Liver (tissue), 8 donors: ENCODE measurements at regions not wholly inside any gene's neighbourhood (a gene's known extent, or its start where the extent isn't known, plus 50 kb on each side); places are given as distances from the start of the nearest gene placed in this dataset.

ENCODE experiments used
- DNase-seq: peaks from one replicate; pipeline ENCODE4 v3.0.0-alpha.2; 2017; ENCODE audit warnings: low spot score
- H3K27ac ChIP-seq, 2 donors: one replicate each; pipeline ENCODE4 v1.7.0; 2013; ENCODE audit warnings: inconsistent platforms in 2 of 2, low read length in 2 of 2, control low read depth in 1 of 2, low read depth in 1 of 2, mild to moderate bottlenecking in 1 of 2
- H3K27me3 ChIP-seq, 4 donors: one replicate each; pipeline versions ENCODE4 v1.6.1 to v1.7.0; 2013; ENCODE audit warnings: low read length in 3 of 4, inconsistent platforms in 1 of 4, mild to moderate bottlenecking in 1 of 4, moderate library complexity in 1 of 4; ENCODE audit not compliant: control insufficient read depth in 4 of 4, insufficient read depth in 4 of 4
- H3K36me3 ChIP-seq, 4 donors: one replicate each; pipeline versions ENCODE4 v1.6.1 to v1.7.0; 2013; ENCODE audit warnings: low read length in 3 of 4, mild to moderate bottlenecking in 3 of 4, low read depth in 1 of 4, moderate library complexity in 1 of 4; ENCODE audit not compliant: control insufficient read depth in 4 of 4, insufficient read depth in 3 of 4
- H3K4me1 ChIP-seq, 4 donors: one replicate each; pipeline versions ENCODE4 v1.6.1 to v1.7.0; 2013; ENCODE audit warnings: low read length in 3 of 4, mild to moderate bottlenecking in 3 of 4, moderate library complexity in 1 of 4; ENCODE audit not compliant: control insufficient read depth in 4 of 4, insufficient read depth in 4 of 4
- H3K4me3 ChIP-seq, 3 donors: one replicate each; pipeline versions ENCODE4 v1.6.1 to v1.7.0; 2013; ENCODE audit warnings: low read length in 3 of 3, control low read depth in 1 of 3, low read depth in 1 of 3, mild to moderate bottlenecking in 1 of 3
- H3K9ac ChIP-seq, 2 donors: one replicate each; pipeline ENCODE4 v1.7.0; 2013; ENCODE audit warnings: low read length in 2 of 2, mild to moderate bottlenecking in 2 of 2, moderate library complexity in 2 of 2, control low read depth in 1 of 2, low read depth in 1 of 2
- H3K9me3 ChIP-seq, 4 donors: one replicate each; pipeline versions ENCODE4 v1.6.1 to v1.7.0; 2013; ENCODE audit warnings: low read length in 3 of 4; ENCODE audit not compliant: control insufficient read depth in 4 of 4
- EGR1 ChIP-seq, 2 donors: IDR thresholded peaks; 2 replicates each; pipeline ENCODE4 v1.6.1; 2016 to 2018; ENCODE audit warnings: antibody characterized with exemption in 2 of 2, low read depth in 2 of 2
- FOXA1 ChIP-seq: IDR thresholded peaks from 2 replicates; pipeline ENCODE4 v1.6.1; 2016; ENCODE audit warnings: antibody characterized with exemption
- FOXA2 ChIP-seq: IDR thresholded peaks from 2 replicates; pipeline ENCODE4 v1.6.1; 2016; ENCODE audit warnings: antibody characterized with exemption
- GABPA ChIP-seq, 2 donors: IDR thresholded peaks in 1 of 2; conservative IDR thresholded peaks in 1 of 2; 2 replicates each; pipeline ENCODE4 v1.6.1; 2016; ENCODE audit warnings: antibody characterized with exemption in 2 of 2, mild to moderate bottlenecking in 1 of 2, moderate library complexity in 1 of 2
- HNF4A ChIP-seq, 2 donors: conservative IDR thresholded peaks; 2 replicates each; pipeline ENCODE4 v1.6.1; 2016; ENCODE audit warnings: antibody characterized with exemption in 2 of 2, mild to moderate bottlenecking in 2 of 2
- HNF4G ChIP-seq: IDR thresholded peaks from 2 replicates; pipeline ENCODE4 v1.6.1; 2016; ENCODE audit warnings: antibody characterized with exemption
- NR2F2 ChIP-seq: IDR thresholded peaks from 2 replicates; pipeline ENCODE4 v1.6.1; 2016; ENCODE audit warnings: antibody characterized with exemption
- RAD21 ChIP-seq, 2 donors: IDR thresholded peaks; 2 replicates each; pipeline ENCODE4 v1.6.1; 2016; ENCODE audit warnings: antibody characterized with exemption in 2 of 2, mild to moderate bottlenecking in 2 of 2
- RXRA ChIP-seq, 2 donors: IDR thresholded peaks; 2 replicates each; pipeline ENCODE4 v1.6.1; 2017 to 2018; ENCODE audit warnings: antibody characterized with exemption in 2 of 2, mild to moderate bottlenecking in 1 of 2
- TAF1 ChIP-seq: conservative IDR thresholded peaks from 2 replicates; pipeline ENCODE4 v1.6.1; 2016; ENCODE audit warnings: antibody characterized with exemption, mild to moderate bottlenecking
- YY1 ChIP-seq: IDR thresholded peaks from 2 replicates; pipeline ENCODE4 v1.6.1; 2016; ENCODE audit warnings: antibody characterized with exemption, mild to moderate bottlenecking
- WGBS: extraction: QIAGEN DNeasy Blood & Tissue Kit; methylation state at CpG from one replicate; pipeline ENCODE4 v1.1.7; 2013; 5-methylcytosine and 5-hydroxymethylcytosine counted together
- TF ChIP-seq, protein P1 (sequence below): IDR thresholded peaks from 2 replicates; pipeline ENCODE4 v1.6.1; 2016; ENCODE audit warnings: antibody characterized with exemption
- TF ChIP-seq, protein P2 (sequence below): IDR thresholded peaks from 2 replicates; pipeline ENCODE4 v1.6.1; 2016; ENCODE audit warnings: antibody characterized with exemption
- TF ChIP-seq, protein P3 (sequence below): IDR thresholded peaks from 2 replicates; pipeline ENCODE4 v1.6.1; 2016; ENCODE audit warnings: antibody characterized with exemption, mild to moderate bottlenecking
- TF ChIP-seq, protein P4 (sequence below): IDR thresholded peaks from 2 replicates; pipeline ENCODE4 v1.6.1; 2016; ENCODE audit warnings: antibody characterized with exemption
- TF ChIP-seq, protein P5 (sequence below): fragments of 150-350 bp; IDR thresholded peaks from 2 replicates; pipeline ENCODE4 v1.5.1; 2017; ENCODE audit warnings: improper control_type of control experiment, low read depth, low read length; ENCODE audit not compliant: missing input control
- donor health status: healthy.
- donor health status: healthy.
- donor health status: healthy.
- donor health status: healthy.
- donor health status: healthy.

DNA sequence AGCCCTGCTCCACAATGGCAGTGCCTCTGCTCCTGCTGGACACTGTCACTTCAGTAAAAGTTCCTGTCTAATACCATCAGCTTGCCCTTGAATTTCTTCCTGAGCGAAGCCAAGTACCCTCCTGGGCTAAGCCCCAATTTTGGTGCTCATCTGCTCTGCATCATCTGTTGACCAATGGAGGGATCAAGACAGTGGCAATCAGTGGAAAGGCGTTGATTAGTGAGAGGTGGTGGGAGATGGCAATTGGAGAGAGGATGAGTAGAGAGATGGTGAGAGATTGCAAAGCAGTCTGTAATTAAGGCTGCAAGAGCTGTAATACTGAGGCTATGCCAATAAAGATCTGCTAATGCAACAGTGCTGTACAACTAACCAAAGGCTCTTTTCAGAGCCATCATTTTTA is 299.4 kb upstream of the CDH2 start:
- Histone ChIP-seq H3K27me3 (no peaks in the 10 kb centered on the region), H3K4me3 (no peak overlapping the region), H3K27ac (no peak overlapping the region), H3K9ac (no peak overlapping the region), H3K9me3 (peaks cover 0 to 3% (median 2%) of the 10 kb centered on the region in 4 donors), H3K4me1 (no peaks in the 10 kb centered on the region), H3K36me3 (no peaks in the 10 kb centered on the region)
- TF ChIP-seq, protein P1, sequence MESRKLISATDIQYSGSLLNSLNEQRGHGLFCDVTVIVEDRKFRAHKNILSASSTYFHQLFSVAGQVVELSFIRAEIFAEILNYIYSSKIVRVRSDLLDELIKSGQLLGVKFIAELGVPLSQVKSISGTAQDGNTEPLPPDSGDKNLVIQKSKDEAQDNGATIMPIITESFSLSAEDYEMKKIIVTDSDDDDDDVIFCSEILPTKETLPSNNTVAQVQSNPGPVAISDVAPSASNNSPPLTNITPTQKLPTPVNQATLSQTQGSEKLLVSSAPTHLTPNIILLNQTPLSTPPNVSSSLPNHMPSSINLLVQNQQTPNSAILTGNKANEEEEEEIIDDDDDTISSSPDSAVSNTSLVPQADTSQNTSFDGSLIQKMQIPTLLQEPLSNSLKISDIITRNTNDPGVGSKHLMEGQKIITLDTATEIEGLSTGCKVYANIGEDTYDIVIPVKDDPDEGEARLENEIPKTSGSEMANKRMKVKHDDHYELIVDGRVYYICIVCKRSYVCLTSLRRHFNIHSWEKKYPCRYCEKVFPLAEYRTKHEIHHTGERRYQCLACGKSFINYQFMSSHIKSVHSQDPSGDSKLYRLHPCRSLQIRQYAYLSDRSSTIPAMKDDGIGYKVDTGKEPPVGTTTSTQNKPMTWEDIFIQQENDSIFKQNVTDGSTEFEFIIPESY: no peak
- TF ChIP-seq FOXA1 (no peak), RXRA (IDR thresholded peaks at IDR 0.05) (no peak), NR2F2 (no peak)
- TF ChIP-seq, protein P2, sequence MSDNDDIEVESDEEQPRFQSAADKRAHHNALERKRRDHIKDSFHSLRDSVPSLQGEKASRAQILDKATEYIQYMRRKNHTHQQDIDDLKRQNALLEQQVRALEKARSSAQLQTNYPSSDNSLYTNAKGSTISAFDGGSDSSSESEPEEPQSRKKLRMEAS: no peak
- TF ChIP-seq, protein P3, sequence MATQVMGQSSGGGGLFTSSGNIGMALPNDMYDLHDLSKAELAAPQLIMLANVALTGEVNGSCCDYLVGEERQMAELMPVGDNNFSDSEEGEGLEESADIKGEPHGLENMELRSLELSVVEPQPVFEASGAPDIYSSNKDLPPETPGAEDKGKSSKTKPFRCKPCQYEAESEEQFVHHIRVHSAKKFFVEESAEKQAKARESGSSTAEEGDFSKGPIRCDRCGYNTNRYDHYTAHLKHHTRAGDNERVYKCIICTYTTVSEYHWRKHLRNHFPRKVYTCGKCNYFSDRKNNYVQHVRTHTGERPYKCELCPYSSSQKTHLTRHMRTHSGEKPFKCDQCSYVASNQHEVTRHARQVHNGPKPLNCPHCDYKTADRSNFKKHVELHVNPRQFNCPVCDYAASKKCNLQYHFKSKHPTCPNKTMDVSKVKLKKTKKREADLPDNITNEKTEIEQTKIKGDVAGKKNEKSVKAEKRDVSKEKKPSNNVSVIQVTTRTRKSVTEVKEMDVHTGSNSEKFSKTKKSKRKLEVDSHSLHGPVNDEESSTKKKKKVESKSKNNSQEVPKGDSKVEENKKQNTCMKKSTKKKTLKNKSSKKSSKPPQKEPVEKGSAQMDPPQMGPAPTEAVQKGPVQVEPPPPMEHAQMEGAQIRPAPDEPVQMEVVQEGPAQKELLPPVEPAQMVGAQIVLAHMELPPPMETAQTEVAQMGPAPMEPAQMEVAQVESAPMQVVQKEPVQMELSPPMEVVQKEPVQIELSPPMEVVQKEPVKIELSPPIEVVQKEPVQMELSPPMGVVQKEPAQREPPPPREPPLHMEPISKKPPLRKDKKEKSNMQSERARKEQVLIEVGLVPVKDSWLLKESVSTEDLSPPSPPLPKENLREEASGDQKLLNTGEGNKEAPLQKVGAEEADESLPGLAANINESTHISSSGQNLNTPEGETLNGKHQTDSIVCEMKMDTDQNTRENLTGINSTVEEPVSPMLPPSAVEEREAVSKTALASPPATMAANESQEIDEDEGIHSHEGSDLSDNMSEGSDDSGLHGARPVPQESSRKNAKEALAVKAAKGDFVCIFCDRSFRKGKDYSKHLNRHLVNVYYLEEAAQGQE: no peak
- WGBS: 83% methylated on average over 2 of the region's 2 CpGs
- DNase-seq: no peak

DNA sequence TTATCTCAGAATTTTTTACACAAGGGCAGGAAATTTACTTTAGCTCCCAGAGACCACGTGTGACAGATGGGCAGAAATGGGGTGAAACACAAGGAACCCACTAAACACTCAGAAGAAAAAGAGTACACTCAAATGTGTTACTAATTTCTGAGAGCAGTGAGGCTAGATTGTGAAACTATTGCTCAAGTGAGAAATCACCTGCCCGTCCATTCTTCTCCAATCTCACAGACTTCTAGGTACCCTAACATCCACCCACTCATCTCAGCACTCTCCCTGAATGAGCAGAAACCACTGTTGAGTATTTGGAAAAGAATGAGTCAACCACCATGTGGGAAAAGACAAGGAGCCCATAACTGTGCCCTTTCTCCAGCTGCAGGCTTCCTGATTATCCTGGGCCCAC is 293.0 kb upstream of the CDH2 start:
- H3K36me3 ChIP-seq: no peaks in the 10 kb centered on the region
- no peak overlapping the region for H3K9ac ChIP-seq
- H3K27me3 ChIP-seq: no peaks in the 10 kb centered on the region
- H3K27ac ChIP-seq: no peak overlapping the region
- H3K4me3 ChIP-seq: no peak overlapping the region
- H3K9me3 ChIP-seq: peaks cover 0 to 3% (median 0%) of the 10 kb centered on the region in 4 donors
- H3K4me1 ChIP-seq: no peaks in the 10 kb centered on the region
- DNase-seq: no peak
- 59% methylated on average over 2 of the region's 2 CpGs for WGBS
- no peak for TF ChIP-seq YY1
- TF ChIP-seq GABPA (IDR thresholded peaks at IDR 0.05 in 1 of 2, conservative IDR thresholded peaks at IDR 0.05 in 1 of 2): no peak

DNA sequence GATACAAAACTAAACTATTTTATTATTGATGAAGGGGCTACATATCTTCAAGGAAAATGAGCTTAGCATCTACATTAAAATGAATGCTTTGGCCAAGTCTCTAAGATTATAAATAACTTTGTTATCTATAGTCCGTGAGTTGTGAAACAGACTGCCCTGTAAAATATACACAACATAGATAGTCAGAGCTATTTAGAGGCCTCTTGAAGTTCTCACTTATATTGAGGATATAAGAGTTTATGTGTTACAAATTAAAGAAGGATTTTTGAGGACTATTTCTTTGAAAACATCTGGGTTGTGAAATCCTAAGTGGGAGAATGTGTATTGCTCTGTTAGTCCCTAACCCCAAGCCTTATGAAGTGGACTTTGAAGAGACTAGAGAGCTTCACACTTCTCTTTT is 292.0 kb upstream of the CDH2 start:
- H3K4me1 ChIP-seq: no peaks in the 10 kb centered on the region
- no peaks in the 10 kb centered on the region for H3K27me3 ChIP-seq
- no peaks in the 10 kb centered on the region for H3K9me3 ChIP-seq
- WGBS: 40% methylated on average over 1 of the region's 1 CpG
- no peak overlapping the region for H3K27ac ChIP-seq
- no peak overlapping the region for H3K4me3 ChIP-seq
- H3K9ac ChIP-seq: no peak overlapping the region
- TF ChIP-seq, protein P4, sequence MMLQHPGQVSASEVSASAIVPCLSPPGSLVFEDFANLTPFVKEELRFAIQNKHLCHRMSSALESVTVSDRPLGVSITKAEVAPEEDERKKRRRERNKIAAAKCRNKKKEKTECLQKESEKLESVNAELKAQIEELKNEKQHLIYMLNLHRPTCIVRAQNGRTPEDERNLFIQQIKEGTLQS: no peak
- TF ChIP-seq, protein P5, sequence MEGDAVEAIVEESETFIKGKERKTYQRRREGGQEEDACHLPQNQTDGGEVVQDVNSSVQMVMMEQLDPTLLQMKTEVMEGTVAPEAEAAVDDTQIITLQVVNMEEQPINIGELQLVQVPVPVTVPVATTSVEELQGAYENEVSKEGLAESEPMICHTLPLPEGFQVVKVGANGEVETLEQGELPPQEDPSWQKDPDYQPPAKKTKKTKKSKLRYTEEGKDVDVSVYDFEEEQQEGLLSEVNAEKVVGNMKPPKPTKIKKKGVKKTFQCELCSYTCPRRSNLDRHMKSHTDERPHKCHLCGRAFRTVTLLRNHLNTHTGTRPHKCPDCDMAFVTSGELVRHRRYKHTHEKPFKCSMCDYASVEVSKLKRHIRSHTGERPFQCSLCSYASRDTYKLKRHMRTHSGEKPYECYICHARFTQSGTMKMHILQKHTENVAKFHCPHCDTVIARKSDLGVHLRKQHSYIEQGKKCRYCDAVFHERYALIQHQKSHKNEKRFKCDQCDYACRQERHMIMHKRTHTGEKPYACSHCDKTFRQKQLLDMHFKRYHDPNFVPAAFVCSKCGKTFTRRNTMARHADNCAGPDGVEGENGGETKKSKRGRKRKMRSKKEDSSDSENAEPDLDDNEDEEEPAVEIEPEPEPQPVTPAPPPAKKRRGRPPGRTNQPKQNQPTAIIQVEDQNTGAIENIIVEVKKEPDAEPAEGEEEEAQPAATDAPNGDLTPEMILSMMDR: no peak
- TF ChIP-seq HNF4A (conservative IDR thresholded peaks at IDR 0.05): no peak
- no peak for TF ChIP-seq RAD21 (IDR thresholded peaks at IDR 0.05)
- no peak for TF ChIP-seq RXRA (IDR thresholded peaks at IDR 0.05)
- TF ChIP-seq, protein P2: no peak
- TF ChIP-seq TAF1: no peak
- no peak for TF ChIP-seq NR2F2
- TF ChIP-seq, protein P1: no peak
- no peak for TF ChIP-seq FOXA2
- TF ChIP-seq EGR1 (IDR thresholded peaks at IDR 0.05; ENCODE audit: low read depth in 2 of 2): no peak
- TF ChIP-seq HNF4G: no peak
- DNase-seq: no peak
- H3K36me3 ChIP-seq: no peaks in the 10 kb centered on the region
